ENCODE measurements at regions not wholly inside any gene's neighbourhood (a gene's known extent, or its start where the extent isn't known, plus 50 kb on each side); places are given as distances from the start of the nearest gene placed in this dataset.

DNA sequence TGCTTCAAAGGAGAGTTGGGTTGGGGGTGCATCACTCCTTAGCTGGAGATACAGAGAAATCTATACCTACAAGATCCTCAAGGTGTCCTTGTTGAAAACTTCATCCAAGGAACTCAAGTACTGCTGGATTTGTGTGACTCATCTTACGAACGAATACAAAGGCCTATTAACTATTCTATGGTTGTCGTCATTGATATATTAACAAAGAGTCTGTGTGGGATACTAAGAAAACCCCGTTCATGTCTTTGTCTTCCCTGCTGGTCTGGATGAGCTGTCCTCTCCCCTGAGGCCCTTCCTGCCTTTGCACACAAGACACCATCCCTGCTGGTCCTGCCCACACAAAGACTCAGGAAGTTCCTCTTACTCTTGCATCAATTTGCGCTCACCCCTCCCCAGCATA, 54.9 kb upstream of the IRF2 start:
- BruUV-seq (replicated peaks) = no TSS peak
- Histone ChIP-seq H3K9ac (ENCODE audit: insufficient read depth, low read depth, low read length) (no peak overlapping the region), H3K4me2 (ENCODE audit: low read depth, low read length) (no peak overlapping the region), H2AFZ (ENCODE audit: low read length) (no peak overlapping the region), H3K4me3 (replicated peaks in 1 of 3; ENCODE audit: insufficient read depth in 1 of 3, low read depth in 2 of 3, low read length in 3 of 3) (no peak overlapping the region), H3K27ac (ENCODE audit: extremely low read length, insufficient read depth, low read length) (no peak overlapping the region), H3K27me3 (ENCODE audit: control insufficient read depth in 1 of 2, insufficient read depth in 2 of 2, low read length in 2 of 2) (no peaks in the 10 kb centered on the region), H3K4me1 (ENCODE audit: insufficient read depth, low read length) (peaks cover 6% of the 10 kb centered on the region), H3K79me2 (ENCODE audit: insufficient read depth, low read length) (no peaks in the 10 kb centered on the region), H3K36me3 (replicated peaks in 1 of 2; ENCODE audit: control insufficient read depth in 1 of 2, insufficient read depth in 2 of 2, low read length in 2 of 2) (no peaks in the 10 kb centered on the region), H3K9me3 (ENCODE audit: low read length) (no peaks in the 10 kb centered on the region), H4K20me1 (ENCODE audit: insufficient read depth, low read length) (no peaks in the 10 kb centered on the region)
- no peak for DNase-seq (ENCODE audit: low spot score)
- no peak for TF ChIP-seq ZFP82 (CRISPR knock-in tag; IDR thresholded peaks at IDR 0.05; ENCODE audit: borderline replicate concordance)
- ChIA-PET POLR2A (no interaction called here), CTCF (ENCODE audit: low intra/inter-chr PET ratio, low total read pairs) (no interaction called here)
- in situ Hi-C loops (cut with HindIII; ENCODE audit: extremely low pct_ligation_motif_present, low pct_unique_long_range_greater_than_20kb) = no loop called here
- no peak for FAIRE-seq
- no peak for ATAC-seq
- intact Hi-C loops (cut with micrococcal nuclease; ENCODE audit: unreplicated experiment) = no loop called here
- WGBS (ENCODE audit: low lambda C conversion rate) = 41% methylated on average over 5 of the region's 5 CpGs

DNA sequence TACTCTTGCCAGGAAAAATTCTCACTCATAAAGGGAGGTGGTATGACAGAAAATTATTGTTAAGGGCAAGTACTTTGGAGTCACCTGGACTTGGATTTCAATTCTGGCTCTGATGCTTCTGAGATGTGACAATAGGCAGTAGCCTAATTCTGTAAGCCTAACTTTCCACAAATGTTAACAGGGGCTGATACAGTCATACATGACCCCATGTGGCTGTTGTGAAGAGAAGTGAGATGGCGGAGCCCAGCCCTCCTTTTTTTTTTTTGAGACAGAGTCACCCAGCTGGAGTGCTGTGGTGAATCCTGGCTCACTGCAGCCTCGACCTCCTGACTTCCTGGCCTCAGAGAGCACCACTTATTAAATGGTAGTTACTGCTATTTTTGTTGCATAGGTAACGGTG, 54.4 kb upstream of the IRF2 start:
- Histone ChIP-seq H4K20me1 (ENCODE audit: insufficient read depth, low read length) (no peaks in the 10 kb centered on the region), H3K4me3 (replicated peaks in 1 of 3; ENCODE audit: insufficient read depth in 1 of 3, low read depth in 2 of 3, low read length in 3 of 3) (no peak overlapping the region), H3K9ac (ENCODE audit: insufficient read depth, low read depth, low read length) (no peak overlapping the region), H3K9me3 (ENCODE audit: low read length) (no peaks in the 10 kb centered on the region), H3K27me3 (ENCODE audit: control insufficient read depth in 1 of 2, insufficient read depth in 2 of 2, low read length in 2 of 2) (no peaks in the 10 kb centered on the region), H3K27ac (ENCODE audit: extremely low read length, insufficient read depth, low read length) (no peak overlapping the region), H3K4me1 (ENCODE audit: insufficient read depth, low read length) (0 out of 2 replicates have a peak, but pooled peaks cover under 1% of the 10 kb centered on the region), H2AFZ (ENCODE audit: low read length) (no peak overlapping the region), H3K36me3 (replicated peaks in 1 of 2; ENCODE audit: control insufficient read depth in 1 of 2, insufficient read depth in 2 of 2, low read length in 2 of 2) (no peaks in the 10 kb centered on the region), H3K4me2 (ENCODE audit: low read depth, low read length) (no peak overlapping the region), H3K79me2 (ENCODE audit: insufficient read depth, low read length) (no peaks in the 10 kb centered on the region)
- no TSS peak for BruUV-seq (replicated peaks)
- no peak for ATAC-seq
- ChIA-PET POLR2A (no interaction called here), CTCF (ENCODE audit: low intra/inter-chr PET ratio, low total read pairs) (no interaction called here)
- TF ChIP-seq TOPORS (CRISPR knock-in tag; IDR thresholded peaks at IDR 0.05) (no peak), ZNF562 (CRISPR knock-in tag; IDR thresholded peaks at IDR 0.05; ENCODE audit: borderline replicate concordance) (no peak), KLF12 (CRISPR knock-in tag; IDR thresholded peaks at IDR 0.05; ENCODE audit: borderline replicate concordance) (no peak), MAX (IDR thresholded peaks at IDR 0.05) (no peak)
- no peak for FAIRE-seq
- in situ Hi-C loops (cut with HindIII; ENCODE audit: extremely low pct_ligation_motif_present, low pct_unique_long_range_greater_than_20kb) (no loop called here), intact Hi-C loops (cut with micrococcal nuclease; ENCODE audit: unreplicated experiment) (no loop called here)
- 55% methylated on average over 3 of the region's 3 CpGs for WGBS (ENCODE audit: low lambda C conversion rate)
- no peak for DNase-seq (ENCODE audit: low spot score)

Measured in HepG2 (cell line).